Neural cell (in vitro differentiated cells): ENCODE measurements at regions not wholly inside any gene's neighbourhood (a gene's known extent, or its start where the extent isn't known, plus 50 kb on each side); places are given as distances from the start of the nearest gene placed in this dataset.

ENCODE experiments used
- H2AFZ ChIP-seq: fragments of 200-600, 300-800 bp; sonication (generic), shearing (Covaris generic); 2 replicates; pipeline ENCODE4 v1.6.0; 2014; ENCODE audit warnings: low read depth, mild to moderate bottlenecking, antibody characterized with exemption, low read length, moderate library complexity
- H3F3A ChIP-seq: fragments of 200-600 bp; shearing (Covaris generic); 2 replicates; pipeline ENCODE4 v1.6.1; 2016; ENCODE audit warnings: mild to moderate bottlenecking, moderate library complexity, mixed read lengths, antibody characterized with exemption, low read length; ENCODE audit not compliant: insufficient read depth, poor library complexity, severe bottlenecking
- H3K27ac ChIP-seq: fragments of 200-600, 300-800 bp; sonication (generic), shearing (Covaris generic); 2 replicates; pipeline ENCODE4 v1.5.1; 2014; ENCODE audit warnings: mild to moderate bottlenecking, low read length, moderate library complexity
- H3K27me3 ChIP-seq: fragments of 300-800, 200-600 bp; sonication (generic), shearing (Covaris generic); 2 replicates; pipeline ENCODE4 v1.6.0; 2014; ENCODE audit warnings: mild to moderate bottlenecking, low read depth, low read length, moderate library complexity; ENCODE audit not compliant: insufficient read depth
- H3K36me3 ChIP-seq: fragments of 300-800, 200-600 bp; sonication (generic), shearing (Covaris generic); 2 replicates; pipeline ENCODE4 v1.5.1; 2014; ENCODE audit warnings: mild to moderate bottlenecking, antibody characterized with exemption, low read length, moderate library complexity; ENCODE audit not compliant: insufficient read depth
- H3K4me2 ChIP-seq: fragments of 300-800, 200-600 bp; sonication (generic), shearing (Covaris generic); 2 replicates; pipeline ENCODE4 v1.6.0; 2014; ENCODE audit warnings: mild to moderate bottlenecking, low read length
- H3K4me3 ChIP-seq: fragments of 300-800, 200-600 bp; sonication (generic), shearing (Covaris generic); 2 replicates; pipeline ENCODE4 v1.5.1; 2014; ENCODE audit warnings: mild to moderate bottlenecking, low read length, moderate library complexity
- H3K79me2 ChIP-seq: fragments of 200-600 bp; shearing (Covaris generic); replicated peaks from 2 replicates; pipeline ENCODE4 v1.6.0; 2014; ENCODE audit warnings: mild to moderate bottlenecking, low read length, moderate library complexity; ENCODE audit not compliant: insufficient read depth
- H3K9ac ChIP-seq: fragments of 300-800, 200-600 bp; sonication (generic), shearing (Covaris generic); 2 replicates; pipeline ENCODE4 v1.6.1; 2016; ENCODE audit warnings: mild to moderate bottlenecking, low read length, mixed read lengths
- H3K9me2 ChIP-seq: fragments of 200-600 bp; shearing (Covaris generic); 2 replicates; pipeline ENCODE4 v1.6.1; 2016; ENCODE audit warnings: mild to moderate bottlenecking, low read length, mixed read lengths; ENCODE audit not compliant: insufficient read depth
- H3K9me3 ChIP-seq: fragments of 200-600, 300-800 bp; sonication (generic), shearing (Covaris generic); 2 replicates; pipeline ENCODE4 v1.6.1; 2016; ENCODE audit warnings: mild to moderate bottlenecking, mixed run types, low read length, moderate library complexity, mixed read lengths
- H4K20me1 ChIP-seq: fragments of 200-600 bp; shearing (Covaris generic); 2 replicates; pipeline ENCODE4 v1.6.1; 2016; ENCODE audit warnings: mild to moderate bottlenecking, mixed run types; ENCODE audit not compliant: insufficient read depth
- EP300 ChIP-seq: fragments of 450-650 bp; conservative IDR thresholded peaks from 2 replicates; pipeline ENCODE4 v1.6.1; 2014; ENCODE audit warnings: antibody characterized with exemption, mild to moderate bottlenecking, moderate library complexity; ENCODE audit not compliant: poor library complexity, severe bottlenecking
- EZH2 ChIP-seq: fragments of 200-600, 300-800 bp; shearing (Covaris generic), sonication (generic); IDR thresholded peaks from 2 replicates; pipeline ENCODE4 v1.6.1; 2014; ENCODE audit warnings: antibody characterized with exemption, low read length, borderline replicate concordance, mild to moderate bottlenecking; ENCODE audit not compliant: insufficient read depth, poor library complexity, severe bottlenecking
- MXI1 ChIP-seq: fragments of 450-650 bp; conservative IDR thresholded peaks from 2 replicates; pipeline ENCODE4 v1.6.1; 2014; ENCODE audit warnings: antibody characterized with exemption, mild to moderate bottlenecking; ENCODE audit not compliant: poor library complexity, severe bottlenecking
- POLR2AphosphoS5 ChIP-seq: IDR thresholded peaks from 2 replicates; pipeline ENCODE4 v1.6.1; 2012
- RAD21 ChIP-seq: fragments of 450-650 bp; conservative IDR thresholded peaks from 2 replicates; pipeline ENCODE4 v1.6.1; 2014; ENCODE audit warnings: antibody characterized with exemption, mild to moderate bottlenecking, moderate library complexity
- SMC3 ChIP-seq: fragments of 450-650 bp; conservative IDR thresholded peaks from 2 replicates; pipeline ENCODE4 v1.6.1; 2014; ENCODE audit warnings: antibody characterized with exemption, mild to moderate bottlenecking, moderate library complexity; ENCODE audit not compliant: poor library complexity
- TAF1 ChIP-seq: IDR thresholded peaks from 2 replicates; pipeline ENCODE4 v1.6.1; 2012; ENCODE audit warnings: low read depth
- TF ChIP-seq, protein P1 (sequence below): fragments of 450-650 bp; IDR thresholded peaks from 2 replicates; pipeline ENCODE4 v1.5.1; 2014; ENCODE audit warnings: antibody characterized with exemption, mild to moderate bottlenecking, moderate library complexity; ENCODE audit not compliant: poor library complexity, severe bottlenecking
- TF ChIP-seq, protein P2 (sequence below): IDR thresholded peaks from 2 replicates; pipeline ENCODE4 v1.6.1; 2012; ENCODE audit warnings: borderline replicate concordance

DNA sequence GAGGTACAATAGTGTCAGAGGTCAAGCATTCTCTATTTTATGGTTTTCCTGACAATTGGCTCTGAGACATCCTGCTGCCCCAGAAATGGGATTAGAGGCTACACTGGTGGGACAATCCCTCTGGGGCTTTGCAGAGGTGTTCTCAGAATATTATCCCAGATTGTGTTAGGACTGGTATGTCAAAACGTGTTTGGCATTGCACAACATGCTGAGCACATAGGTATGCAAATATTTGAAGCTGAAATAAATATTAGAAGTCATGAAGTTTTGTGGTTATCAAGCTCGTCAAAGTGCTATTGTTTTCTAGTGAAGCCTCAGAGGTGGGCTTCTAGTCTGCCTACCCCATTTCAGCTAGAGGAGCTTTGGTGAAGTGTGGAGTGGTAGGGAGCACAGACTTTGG lies 304.4 kb downstream of the MAN2A1 start:
- Histone ChIP-seq H3K9me3 (no peaks in the 10 kb centered on the region), H3K9me2 (no peaks in the 10 kb centered on the region), H3K4me3 (no peak overlapping the region), H3K79me2 (no peaks in the 10 kb centered on the region), H3K36me3 (no peaks in the 10 kb centered on the region), H3F3A (no peaks in the 10 kb centered on the region), H2AFZ (no peak overlapping the region), H3K4me2 (no peak overlapping the region), H3K9ac (no peak overlapping the region), H3K27ac (no peak overlapping the region), H4K20me1 (no peaks in the 10 kb centered on the region), H3K27me3 (no peaks in the 10 kb centered on the region)
- TF ChIP-seq EZH2 (no peak), SMC3 (no peak), TAF1 (no peak), POLR2AphosphoS5 (no peak), MXI1 (no peak)

DNA sequence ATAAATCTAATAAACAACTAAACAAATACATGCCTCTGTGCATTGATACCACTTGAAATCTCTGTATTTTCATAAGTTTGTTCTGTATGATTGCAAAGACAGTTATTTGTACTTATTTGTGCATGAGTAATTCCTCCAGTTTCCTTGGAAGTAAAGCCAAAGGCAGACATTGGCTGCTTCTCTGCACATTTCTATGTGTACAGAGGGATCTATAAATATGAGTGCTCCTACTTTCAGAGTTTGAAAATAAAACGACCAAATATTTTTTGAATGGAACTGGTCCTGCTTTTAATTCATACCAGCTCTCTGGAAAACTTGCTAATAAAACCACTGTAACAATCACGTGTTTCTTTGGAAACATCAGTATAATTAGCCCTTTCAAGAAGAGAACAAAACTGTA lies 306.5 kb downstream of the MAN2A1 start:
- no peaks in the 10 kb centered on the region for H3K36me3 ChIP-seq
- H3K79me2 ChIP-seq, result no peaks in the 10 kb centered on the region
- no peak overlapping the region for H3K4me3 ChIP-seq
- no peaks in the 10 kb centered on the region for H3K9me2 ChIP-seq
- no peaks in the 10 kb centered on the region for H3K27me3 ChIP-seq
- no peaks in the 10 kb centered on the region for H3K9me3 ChIP-seq
- H3F3A ChIP-seq, result no peaks in the 10 kb centered on the region
- H3K4me2 ChIP-seq, result no peak overlapping the region
- no peak overlapping the region for H2AFZ ChIP-seq
- no peak overlapping the region for H3K9ac ChIP-seq
- no peak overlapping the region for H3K27ac ChIP-seq
- H4K20me1 ChIP-seq, result no peaks in the 10 kb centered on the region
- TF ChIP-seq MXI1, result no peak
- TF ChIP-seq EP300, result no peak
- no peak for TF ChIP-seq POLR2AphosphoS5
- TF ChIP-seq, protein P1, sequence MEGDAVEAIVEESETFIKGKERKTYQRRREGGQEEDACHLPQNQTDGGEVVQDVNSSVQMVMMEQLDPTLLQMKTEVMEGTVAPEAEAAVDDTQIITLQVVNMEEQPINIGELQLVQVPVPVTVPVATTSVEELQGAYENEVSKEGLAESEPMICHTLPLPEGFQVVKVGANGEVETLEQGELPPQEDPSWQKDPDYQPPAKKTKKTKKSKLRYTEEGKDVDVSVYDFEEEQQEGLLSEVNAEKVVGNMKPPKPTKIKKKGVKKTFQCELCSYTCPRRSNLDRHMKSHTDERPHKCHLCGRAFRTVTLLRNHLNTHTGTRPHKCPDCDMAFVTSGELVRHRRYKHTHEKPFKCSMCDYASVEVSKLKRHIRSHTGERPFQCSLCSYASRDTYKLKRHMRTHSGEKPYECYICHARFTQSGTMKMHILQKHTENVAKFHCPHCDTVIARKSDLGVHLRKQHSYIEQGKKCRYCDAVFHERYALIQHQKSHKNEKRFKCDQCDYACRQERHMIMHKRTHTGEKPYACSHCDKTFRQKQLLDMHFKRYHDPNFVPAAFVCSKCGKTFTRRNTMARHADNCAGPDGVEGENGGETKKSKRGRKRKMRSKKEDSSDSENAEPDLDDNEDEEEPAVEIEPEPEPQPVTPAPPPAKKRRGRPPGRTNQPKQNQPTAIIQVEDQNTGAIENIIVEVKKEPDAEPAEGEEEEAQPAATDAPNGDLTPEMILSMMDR, result no peak
- TF ChIP-seq TAF1, result no peak
- no peak for TF ChIP-seq RAD21
- TF ChIP-seq, protein P2, sequence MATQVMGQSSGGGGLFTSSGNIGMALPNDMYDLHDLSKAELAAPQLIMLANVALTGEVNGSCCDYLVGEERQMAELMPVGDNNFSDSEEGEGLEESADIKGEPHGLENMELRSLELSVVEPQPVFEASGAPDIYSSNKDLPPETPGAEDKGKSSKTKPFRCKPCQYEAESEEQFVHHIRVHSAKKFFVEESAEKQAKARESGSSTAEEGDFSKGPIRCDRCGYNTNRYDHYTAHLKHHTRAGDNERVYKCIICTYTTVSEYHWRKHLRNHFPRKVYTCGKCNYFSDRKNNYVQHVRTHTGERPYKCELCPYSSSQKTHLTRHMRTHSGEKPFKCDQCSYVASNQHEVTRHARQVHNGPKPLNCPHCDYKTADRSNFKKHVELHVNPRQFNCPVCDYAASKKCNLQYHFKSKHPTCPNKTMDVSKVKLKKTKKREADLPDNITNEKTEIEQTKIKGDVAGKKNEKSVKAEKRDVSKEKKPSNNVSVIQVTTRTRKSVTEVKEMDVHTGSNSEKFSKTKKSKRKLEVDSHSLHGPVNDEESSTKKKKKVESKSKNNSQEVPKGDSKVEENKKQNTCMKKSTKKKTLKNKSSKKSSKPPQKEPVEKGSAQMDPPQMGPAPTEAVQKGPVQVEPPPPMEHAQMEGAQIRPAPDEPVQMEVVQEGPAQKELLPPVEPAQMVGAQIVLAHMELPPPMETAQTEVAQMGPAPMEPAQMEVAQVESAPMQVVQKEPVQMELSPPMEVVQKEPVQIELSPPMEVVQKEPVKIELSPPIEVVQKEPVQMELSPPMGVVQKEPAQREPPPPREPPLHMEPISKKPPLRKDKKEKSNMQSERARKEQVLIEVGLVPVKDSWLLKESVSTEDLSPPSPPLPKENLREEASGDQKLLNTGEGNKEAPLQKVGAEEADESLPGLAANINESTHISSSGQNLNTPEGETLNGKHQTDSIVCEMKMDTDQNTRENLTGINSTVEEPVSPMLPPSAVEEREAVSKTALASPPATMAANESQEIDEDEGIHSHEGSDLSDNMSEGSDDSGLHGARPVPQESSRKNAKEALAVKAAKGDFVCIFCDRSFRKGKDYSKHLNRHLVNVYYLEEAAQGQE, result no peak
- no peak for TF ChIP-seq EZH2
- no peak for TF ChIP-seq SMC3

DNA sequence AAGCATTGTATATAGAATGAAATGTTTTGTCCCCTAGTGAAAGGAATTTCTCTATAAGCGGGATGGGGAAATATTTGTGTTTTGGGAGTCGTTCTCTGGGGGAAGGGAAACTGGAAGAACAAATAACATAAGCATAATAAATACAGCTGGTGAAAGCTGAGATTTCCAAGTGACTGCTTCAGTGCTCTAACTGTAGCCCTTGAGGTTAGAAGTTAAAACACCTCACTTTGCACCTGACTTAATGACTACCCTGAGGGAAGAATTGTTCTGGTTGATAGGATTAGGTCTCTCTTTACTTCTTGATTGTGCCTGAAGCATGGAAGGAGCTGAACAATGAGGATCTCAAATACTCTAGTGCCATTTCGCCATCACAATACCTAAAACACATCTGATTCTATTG lies 307.4 kb downstream of the MAN2A1 start:
- no peaks in the 10 kb centered on the region for H3K27me3 ChIP-seq
- H3F3A ChIP-seq, result no peaks in the 10 kb centered on the region
- no peak overlapping the region for H3K27ac ChIP-seq
- H3K9ac ChIP-seq, result no peak overlapping the region
- no peak overlapping the region for H3K4me3 ChIP-seq
- TF ChIP-seq EZH2 (no peak), TAF1 (no peak), MXI1 (no peak), RAD21 (no peak), EP300 (no peak), SMC3 (no peak), POLR2AphosphoS5 (no peak)
- TF ChIP-seq, protein P1, result no peak
- TF ChIP-seq, protein P2, result no peak
- no peaks in the 10 kb centered on the region for H3K9me2 ChIP-seq
- H3K9me3 ChIP-seq, result no peaks in the 10 kb centered on the region
- no peaks in the 10 kb centered on the region for H3K36me3 ChIP-seq
- no peaks in the 10 kb centered on the region for H4K20me1 ChIP-seq
- no peak overlapping the region for H2AFZ ChIP-seq
- no peak overlapping the region for H3K4me2 ChIP-seq
- H3K79me2 ChIP-seq, result no peaks in the 10 kb centered on the region
